K562 (cell line): ENCODE measurements at regions not wholly inside any gene's neighbourhood (a gene's known extent, or its start where the extent isn't known, plus 50 kb on each side); places are given as distances from the start of the nearest gene placed in this dataset.

ENCODE experiments used
- ATAC-seq: fragments of 200-7000 bp; cut with Tn5 transposase; 3 replicates; pipeline ENCODE4 v1.9.1; 2020; ENCODE audit warnings: moderate library complexity
- BruUV-seq: library from RNA; stranded (reverse); fragments of 400-500 nt; replicated peaks from 2 replicates; lab custom pipeline; 2021; lab: Mats Ljungman, UMichigan
- CTCF ChIA-PET: fragments of 300-600 bp; formaldehyde crosslinking; extraction: SDS; loops from one replicate; lab custom pipeline; 2021; ENCODE audit warnings: low intra/inter-chr PET ratio; lab: Yijun Ruan, JAX
- POLR2A ChIA-PET: fragments of 300-600, 350-650 bp; sonication (Branson Sonifier 250); formaldehyde crosslinking; extraction: SDS; loops from one replicate; lab custom pipeline; 2021; ENCODE audit warnings: antibody characterized with exemption, inconsistent platforms; lab: Yijun Ruan, JAX
- DNase-seq, 4 experiments: peaks; one replicate each; pipeline versions ENCODE4 v3.0.0 to v3.0.0-alpha.2; 2011 to 2018; ENCODE audit warnings: low spot score in 3 of 4, mixed read lengths in 3 of 4; ENCODE audit errors: extremely low read depth in 1 of 4
- FAIRE-seq: peaks from 2 replicates; lab custom pipeline; 2011; peaks lifted over from hg19 to GRCh38; lab: Jason Lieb, UNC
- H2AFZ ChIP-seq: 2 replicates; pipeline ENCODE4 v1.6.0; 2011; ENCODE audit warnings: low read depth, low read length, control low read depth, inconsistent platforms
- H3K27ac ChIP-seq: fragments of 200-600 bp; 3 replicates; pipeline ENCODE4 v1.8.0; 2011; ENCODE audit warnings: low read depth, mild to moderate bottlenecking, control low read depth, inconsistent platforms, low read length, moderate library complexity, mixed read lengths; ENCODE audit errors: extremely low read depth
- H3K27me3 ChIP-seq, 2 experiments: fragments of 300-600 bp in 1 of 2; 2 replicates in 1 of 2; 3 replicates in 1 of 2; pipeline versions ENCODE4 v1.6.0 to v1.8.0; 2011; ENCODE audit warnings: inconsistent platforms in 2 of 2, low read length in 2 of 2, mild to moderate bottlenecking in 1 of 2, mixed read lengths in 1 of 2, moderate library complexity in 1 of 2; ENCODE audit not compliant: control insufficient read depth in 2 of 2, insufficient read depth in 2 of 2
- H3K36me3 ChIP-seq: fragments of 300-600 bp; 3 replicates; pipeline ENCODE4 v1.8.0; 2011; ENCODE audit warnings: mild to moderate bottlenecking, low read length, inconsistent platforms; ENCODE audit not compliant: control insufficient read depth, insufficient read depth
- H3K4me1 ChIP-seq, 2 experiments: fragments of 200-600 bp in 1 of 2; replicated peaks in 1 of 2; 2 replicates in 1 of 2; 3 replicates in 1 of 2; pipeline versions ENCODE4 v1.5.1 to v1.8.0; 2011; ENCODE audit warnings: inconsistent platforms in 2 of 2, low read length in 2 of 2, mild to moderate bottlenecking in 1 of 2, mixed read lengths in 1 of 2, moderate library complexity in 1 of 2; ENCODE audit not compliant: control insufficient read depth in 2 of 2, insufficient read depth in 2 of 2
- H3K4me2 ChIP-seq: 2 replicates; pipeline ENCODE4 v1.6.1; 2011; ENCODE audit warnings: low read length, control low read depth, inconsistent platforms, mixed read lengths; ENCODE audit not compliant: insufficient read depth
- H3K4me3 ChIP-seq: fragments of 200-600 bp; sonication (generic), shearing (Covaris generic); 2 replicates; pipeline ENCODE4 v1.5.1; 2016; ENCODE audit warnings: control low read depth, inconsistent platforms
- H3K79me2 ChIP-seq: fragments of 200-600 bp; 3 replicates; pipeline ENCODE4 v1.8.0; 2011; ENCODE audit warnings: low read length, inconsistent platforms; ENCODE audit not compliant: control insufficient read depth, insufficient read depth
- H3K9ac ChIP-seq, 2 experiments: 2 replicates each; pipeline versions ENCODE4 v1.6.0 to v1.6.1; 2011; ENCODE audit warnings: low read depth in 2 of 2, low read length in 2 of 2, control low read depth in 1 of 2, inconsistent platforms in 1 of 2, mild to moderate bottlenecking in 1 of 2, mixed read lengths in 1 of 2; ENCODE audit not compliant: insufficient read depth in 1 of 2
- H3K9me1 ChIP-seq: one replicate; pipeline ENCODE4 v1.6.0; 2011; ENCODE audit warnings: inconsistent platforms, mild to moderate bottlenecking, low read length, moderate library complexity; ENCODE audit not compliant: control insufficient read depth, insufficient read depth
- H3K9me3 ChIP-seq: replicated peaks from 2 replicates; pipeline ENCODE4 v1.5.1; 2011; ENCODE audit warnings: low read depth, low read length, inconsistent platforms; ENCODE audit not compliant: control insufficient read depth, insufficient read depth
- H4K20me1 ChIP-seq: replicated peaks from 2 replicates; pipeline ENCODE4 v1.6.1; 2011; ENCODE audit warnings: low read length, inconsistent platforms, mixed read lengths; ENCODE audit not compliant: control insufficient read depth, insufficient read depth
- NCOR1 ChIP-seq: fragments of 450-650 bp; IDR thresholded peaks from 2 replicates; pipeline ENCODE4 v1.6.1; 2016; ENCODE audit warnings: mild to moderate bottlenecking, moderate library complexity
- NFYB ChIP-seq: IDR thresholded peaks from 2 replicates; pipeline ENCODE4 v1.6.1; 2011; ENCODE audit warnings: mild to moderate bottlenecking, moderate library complexity; ENCODE audit not compliant: insufficient read length; ENCODE audit errors: extremely low read depth
- RBM34 ChIP-seq: fragments of 200-400 bp; formaldehyde crosslinking; IDR thresholded peaks from 2 replicates; pipeline ENCODE4 v1.6.1; 2018; ENCODE audit warnings: low read length, borderline replicate concordance; ENCODE audit not compliant: insufficient read depth
- SRSF9 ChIP-seq: fragments of 200-400 bp; formaldehyde crosslinking; IDR thresholded peaks from 2 replicates; pipeline ENCODE4 v1.6.1; 2017; ENCODE audit warnings: low read depth, low read length, borderline replicate concordance
- ZNF143 ChIP-seq: sonication (generic); formaldehyde crosslinking; IDR thresholded peaks from 2 replicates; pipeline ENCODE4 v1.9.0; 2022; ENCODE audit warnings: mild to moderate bottlenecking, missing genetic modification reagents
- WGBS: fragments of 100-300 bp; shearing (Covaris generic); methylation state at CpG from one replicate; pipeline ENCODE4 v1.1.6; 2016; ENCODE audit warnings: low coverage, mixed read lengths; ENCODE audit not compliant: insufficient coverage; ENCODE audit errors: missing lambda C conversion rate; 5-methylcytosine and 5-hydroxymethylcytosine counted together
- in situ Hi-C: fragments of 300-500 bp; cut with MboI; formaldehyde crosslinking; loops from 4 replicates; pipeline ENCODE4 v1.15.0; 2018; ENCODE audit warnings: inconsistent platforms, mixed read lengths
- intact Hi-C: fragments of 100-400 bp; cut with micrococcal nuclease; formaldehyde crosslinking; loops from 2 replicates; pipeline ENCODE4 v1.14.2; 2022
- TF ChIP-seq, protein P1 (sequence below): sonication (generic); formaldehyde crosslinking; IDR thresholded peaks from 2 replicates; pipeline ENCODE4 v1.8.0; 2023; ENCODE audit warnings: mild to moderate bottlenecking, missing genetic modification reagents

DNA sequence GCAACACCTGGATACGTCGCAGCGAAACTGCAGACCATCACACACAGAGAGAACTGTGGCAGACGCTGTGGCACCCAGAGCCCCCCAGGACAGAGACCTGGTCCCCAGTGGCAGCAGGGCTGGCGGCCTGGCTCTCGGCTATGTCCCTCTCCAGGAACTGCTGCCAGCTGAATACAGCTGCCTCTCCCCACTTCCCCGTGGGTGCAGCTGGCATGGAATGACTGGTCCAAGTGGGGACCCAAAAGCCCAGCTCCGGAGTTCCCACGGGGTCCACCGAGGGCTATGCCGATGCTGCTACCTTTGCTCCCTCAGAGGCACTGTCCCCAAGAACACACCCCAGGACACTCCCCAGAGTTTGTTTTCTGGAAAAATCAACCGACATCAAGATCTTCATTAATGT is 67.8 kb upstream of the GATA2 start:
- H2AFZ ChIP-seq, result no peak overlapping the region
- no peak overlapping the region for H3K27ac ChIP-seq
- H3K36me3 ChIP-seq, result no peaks in the 10 kb centered on the region
- H3K9me3 ChIP-seq, result no peaks in the 10 kb centered on the region
- in situ Hi-C loops (no loop called here), intact Hi-C loops (no loop called here)
- H3K27me3 ChIP-seq, result no peaks in the 10 kb centered on the region
- no TSS peak for BruUV-seq
- H3K4me3 ChIP-seq, result no peak overlapping the region
- no peaks in the 10 kb centered on the region for H4K20me1 ChIP-seq
- no peak overlapping the region for H3K4me2 ChIP-seq
- TF ChIP-seq RBM34 (no peak), ZNF143 (no peak), NFYB (no peak), SRSF9 (no peak), NCOR1 (no peak)
- TF ChIP-seq, protein P1, sequence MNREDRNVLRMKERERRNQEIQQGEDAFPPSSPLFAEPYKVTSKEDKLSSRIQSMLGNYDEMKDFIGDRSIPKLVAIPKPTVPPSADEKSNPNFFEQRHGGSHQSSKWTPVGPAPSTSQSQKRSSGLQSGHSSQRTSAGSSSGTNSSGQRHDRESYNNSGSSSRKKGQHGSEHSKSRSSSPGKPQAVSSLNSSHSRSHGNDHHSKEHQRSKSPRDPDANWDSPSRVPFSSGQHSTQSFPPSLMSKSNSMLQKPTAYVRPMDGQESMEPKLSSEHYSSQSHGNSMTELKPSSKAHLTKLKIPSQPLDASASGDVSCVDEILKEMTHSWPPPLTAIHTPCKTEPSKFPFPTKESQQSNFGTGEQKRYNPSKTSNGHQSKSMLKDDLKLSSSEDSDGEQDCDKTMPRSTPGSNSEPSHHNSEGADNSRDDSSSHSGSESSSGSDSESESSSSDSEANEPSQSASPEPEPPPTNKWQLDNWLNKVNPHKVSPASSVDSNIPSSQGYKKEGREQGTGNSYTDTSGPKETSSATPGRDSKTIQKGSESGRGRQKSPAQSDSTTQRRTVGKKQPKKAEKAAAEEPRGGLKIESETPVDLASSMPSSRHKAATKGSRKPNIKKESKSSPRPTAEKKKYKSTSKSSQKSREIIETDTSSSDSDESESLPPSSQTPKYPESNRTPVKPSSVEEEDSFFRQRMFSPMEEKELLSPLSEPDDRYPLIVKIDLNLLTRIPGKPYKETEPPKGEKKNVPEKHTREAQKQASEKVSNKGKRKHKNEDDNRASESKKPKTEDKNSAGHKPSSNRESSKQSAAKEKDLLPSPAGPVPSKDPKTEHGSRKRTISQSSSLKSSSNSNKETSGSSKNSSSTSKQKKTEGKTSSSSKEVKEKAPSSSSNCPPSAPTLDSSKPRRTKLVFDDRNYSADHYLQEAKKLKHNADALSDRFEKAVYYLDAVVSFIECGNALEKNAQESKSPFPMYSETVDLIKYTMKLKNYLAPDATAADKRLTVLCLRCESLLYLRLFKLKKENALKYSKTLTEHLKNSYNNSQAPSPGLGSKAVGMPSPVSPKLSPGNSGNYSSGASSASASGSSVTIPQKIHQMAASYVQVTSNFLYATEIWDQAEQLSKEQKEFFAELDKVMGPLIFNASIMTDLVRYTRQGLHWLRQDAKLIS (CRISPR knock-in tag), result no peak
- peaks cover 3 to 4% of the 10 kb centered on the region in 2 experiments; a peak in 3 of 5 replicates for H3K4me1 ChIP-seq
- WGBS, result 93% methylated on average over 7 of the region's 12 CpGs
- FAIRE-seq (no peak), ATAC-seq (no peak), DNase-seq (no peak)
- no peaks in the 10 kb centered on the region for H3K79me2 ChIP-seq
- ChIA-PET POLR2A (no interaction called here), CTCF (no interaction called here)
- H3K9me1 ChIP-seq, result no peaks in the 10 kb centered on the region
- H3K9ac ChIP-seq, result no peak overlapping the region
